H9 (cell line): ENCODE measurements at regions not wholly inside any gene's neighbourhood (a gene's known extent, or its start where the extent isn't known, plus 50 kb on each side); places are given as distances from the start of the nearest gene placed in this dataset.

Experiments used
- DNase-seq: peaks from one replicate; pipeline ENCODE4 v3.0.0-alpha.2; 2017
- H2AFZ ChIP-seq: one replicate; pipeline ENCODE4 v1.6.1; 2013; ENCODE audit warnings: mild to moderate bottlenecking, low read length, control low read depth, moderate library complexity
- H2AK5ac ChIP-seq: 2 replicates; pipeline ENCODE4 v1.6.1; 2013; ENCODE audit warnings: low read length, control low read depth, mixed read lengths; ENCODE audit not compliant: insufficient read length
- H2BK120ac ChIP-seq: one replicate; pipeline ENCODE4 v1.6.1; 2013; ENCODE audit warnings: low read depth, mild to moderate bottlenecking, low read length, control low read depth, inconsistent platforms; ENCODE audit not compliant: poor library complexity, severe bottlenecking
- H2BK12ac ChIP-seq: 2 replicates; pipeline ENCODE4 v1.6.1; 2013; ENCODE audit warnings: low read length, control low read depth, mixed read lengths, low read depth; ENCODE audit not compliant: insufficient read length
- H2BK15ac ChIP-seq: 2 replicates; pipeline ENCODE4 v1.6.1; 2013; ENCODE audit warnings: low read depth, low read length, control low read depth
- H2BK20ac ChIP-seq: one replicate; pipeline ENCODE4 v1.6.1; 2013; ENCODE audit warnings: low read depth, mild to moderate bottlenecking, low read length, control low read depth, inconsistent platforms; ENCODE audit not compliant: poor library complexity, severe bottlenecking
- H2BK5ac ChIP-seq: 2 replicates; pipeline ENCODE4 v1.6.1; 2013; ENCODE audit warnings: low read length, control low read depth, mixed read lengths; ENCODE audit not compliant: insufficient read length
- H3K14ac ChIP-seq: 2 replicates; pipeline ENCODE4 v1.6.1; 2013; ENCODE audit warnings: low read length, control low read depth; ENCODE audit not compliant: insufficient read depth
- H3K18ac ChIP-seq: 2 replicates; pipeline ENCODE4 v1.6.1; 2013; ENCODE audit warnings: low read depth, mild to moderate bottlenecking, mixed read lengths, low read length, control low read depth; ENCODE audit not compliant: insufficient read length
- H3K23ac ChIP-seq: 2 replicates; pipeline ENCODE4 v1.6.1; 2013; ENCODE audit warnings: low read length, control low read depth, mixed read lengths, low read depth; ENCODE audit not compliant: insufficient read length
- H3K23me2 ChIP-seq: 2 replicates; pipeline ENCODE4 v1.6.1; 2013; ENCODE audit warnings: low read depth, mild to moderate bottlenecking, mixed read lengths, low read length, control low read depth; ENCODE audit not compliant: insufficient read length, poor library complexity, severe bottlenecking
- H3K27ac ChIP-seq: 2 replicates; pipeline ENCODE4 v1.5.1; 2013; ENCODE audit warnings: low read length, control low read depth, mixed read lengths, low read depth; ENCODE audit not compliant: insufficient read length
- H3K27me3 ChIP-seq: 2 replicates; pipeline ENCODE4 v1.6.1; 2013; ENCODE audit warnings: low read length, control low read depth, inconsistent platforms; ENCODE audit not compliant: insufficient read depth
- H3K4ac ChIP-seq: 2 replicates; pipeline ENCODE4 v1.6.1; 2013; ENCODE audit warnings: low read depth, mild to moderate bottlenecking, control low read depth, inconsistent platforms, low read length, moderate library complexity
- H3K4me1 ChIP-seq: 2 replicates; pipeline ENCODE4 v1.6.1; 2013; ENCODE audit warnings: low read length, control low read depth, inconsistent platforms; ENCODE audit not compliant: insufficient read depth
- H3K4me2 ChIP-seq: 2 replicates; pipeline ENCODE4 v1.6.1; 2013; ENCODE audit warnings: low read length, control low read depth, mixed read lengths; ENCODE audit not compliant: insufficient read length, insufficient read depth
- H3K56ac ChIP-seq: 2 replicates; pipeline ENCODE4 v1.6.1; 2013; ENCODE audit warnings: low read depth, mild to moderate bottlenecking, mixed read lengths, low read length, control low read depth; ENCODE audit not compliant: insufficient read length
- H3K79me1 ChIP-seq: 2 replicates; pipeline ENCODE4 v1.6.1; 2013; ENCODE audit warnings: low read depth, mild to moderate bottlenecking, moderate library complexity, low read length, control low read depth, inconsistent platforms; ENCODE audit not compliant: insufficient read depth, poor library complexity, severe bottlenecking
- H3K79me2 ChIP-seq: 2 replicates; pipeline ENCODE4 v1.6.1; 2013; ENCODE audit warnings: low read length, control low read depth, inconsistent platforms; ENCODE audit not compliant: insufficient read depth
- H3K9ac ChIP-seq: 2 replicates; pipeline ENCODE4 v1.6.1; 2013; ENCODE audit warnings: low read length, control low read depth, mixed read lengths; ENCODE audit not compliant: insufficient read length; ENCODE audit errors: extremely low read depth
- H3K9me3 ChIP-seq: one replicate; pipeline ENCODE4 v1.6.1; 2013; ENCODE audit warnings: low read depth, low read length, inconsistent platforms; ENCODE audit not compliant: control insufficient read depth
- H3T11ph ChIP-seq: one replicate; pipeline ENCODE4 v1.6.1; 2013; ENCODE audit warnings: mild to moderate bottlenecking, low read length, control low read depth, inconsistent platforms
- H4K20me1 ChIP-seq: one replicate; pipeline ENCODE4 v1.6.1; 2013; ENCODE audit not compliant: control insufficient read depth, insufficient read length, insufficient read depth
- H4K5ac ChIP-seq: 2 replicates; pipeline ENCODE4 v1.6.1; 2013; ENCODE audit warnings: low read depth, mild to moderate bottlenecking, mixed read lengths, low read length, control low read depth; ENCODE audit not compliant: insufficient read length
- H4K8ac ChIP-seq: replicated peaks from 2 replicates; pipeline ENCODE4 v1.6.1; 2013; ENCODE audit warnings: low read length, control low read depth, mixed read lengths, low read depth; ENCODE audit not compliant: insufficient read length
- H4K91ac ChIP-seq: 2 replicates; pipeline ENCODE4 v1.6.1; 2013; ENCODE audit warnings: low read depth, mild to moderate bottlenecking, moderate library complexity, mixed read lengths, low read length, control low read depth; ENCODE audit not compliant: insufficient read length
- H3K27ac Mint-ChIP-seq, 3 experiments: 2 replicates in 2 of 3; 3 replicates in 1 of 3; pipeline ENCODE4 v1.8.0; 2020 to 2021; ENCODE audit warnings: mixed read lengths in 3 of 3, mild to moderate bottlenecking in 1 of 3, moderate library complexity in 1 of 3
- H3K27me3 Mint-ChIP-seq: 2 replicates; pipeline ENCODE4 v1.8.0; 2021; ENCODE audit warnings: low read depth, mild to moderate bottlenecking, moderate library complexity, mixed read lengths
- H3K36me3 Mint-ChIP-seq, 3 experiments: 2 replicates in 2 of 3; 3 replicates in 1 of 3; pipeline ENCODE4 v1.8.0; 2020 to 2021; ENCODE audit warnings: low read depth in 3 of 3, mixed read lengths in 3 of 3; ENCODE audit not compliant: insufficient read depth in 1 of 3
- H3K4me1 Mint-ChIP-seq, 2 experiments: 2 replicates each; pipeline ENCODE4 v1.8.0; 2020; ENCODE audit warnings: mixed read lengths in 2 of 2
- H3K4me3 Mint-ChIP-seq, 2 experiments: 2 replicates in 1 of 2; 3 replicates in 1 of 2; pipeline ENCODE4 v1.8.0; 2020 to 2021; ENCODE audit warnings: mild to moderate bottlenecking in 2 of 2, mixed read lengths in 2 of 2, moderate library complexity in 1 of 2
- H3K9me3 Mint-ChIP-seq, 2 experiments: 2 replicates in 1 of 2; 3 replicates in 1 of 2; pipeline ENCODE4 v1.8.0; 2020; ENCODE audit warnings: mild to moderate bottlenecking in 2 of 2, mixed read lengths in 2 of 2, moderate library complexity in 1 of 2
- CTCF ChIP-seq: fragments of 200-600 bp; sonication (generic); conservative IDR thresholded peaks from 3 replicates; pipeline ENCODE4 v1.8.0; 2021; ENCODE audit warnings: antibody characterized with exemption, mild to moderate bottlenecking
- WGBS: extraction: QIAGEN DNeasy Blood & Tissue Kit; methylation state at CpG from one replicate; pipeline ENCODE4 v1.1.7; 2013; ENCODE audit warnings: missing lambda C conversion rate, low lambda C conversion rate, mixed read lengths; ENCODE audit not compliant: insufficient read length; ENCODE audit errors: extremely low coverage; 5-methylcytosine and 5-hydroxymethylcytosine counted together

- H3K18ac ChIP-seq = no peak overlapping the region
- peaks cover 16% of the 10 kb centered on the region for H3K27me3 Mint-ChIP-seq
- TF ChIP-seq CTCF = no peak
- no peak overlapping the region for H3K27ac Mint-ChIP-seq
- no peak overlapping the region for H4K8ac ChIP-seq
- H3K4me3 Mint-ChIP-seq = no peak overlapping the region
- H3K4me1 Mint-ChIP-seq = peaks cover 0 to 4% of the 10 kb centered on the region in 2 experiments; a peak in 2 of 4 replicates
- no peak overlapping the region for H3T11ph ChIP-seq
- no peak overlapping the region for H3K27ac ChIP-seq
- no peak overlapping the region for H3K4me2 ChIP-seq
- no CpG with 5 or more reads among the region's 3 CpGs for WGBS
- no peaks in the 10 kb centered on the region for H3K4me1 ChIP-seq
- H3K9me3 ChIP-seq = no peaks in the 10 kb centered on the region
- no peak overlapping the region for H2BK20ac ChIP-seq
- H4K20me1 ChIP-seq = no peaks in the 10 kb centered on the region
- H2BK12ac ChIP-seq = no peak overlapping the region
- H3K27me3 ChIP-seq = no peaks in the 10 kb centered on the region
- no peak overlapping the region for H3K9ac ChIP-seq
- H2BK15ac ChIP-seq = no peak overlapping the region
- no peak overlapping the region for H2BK120ac ChIP-seq
- no peak overlapping the region for H3K14ac ChIP-seq
- H4K5ac ChIP-seq = no peak overlapping the region
- no peaks in the 10 kb centered on the region for H3K23me2 ChIP-seq
- no peaks in the 10 kb centered on the region for H3K36me3 Mint-ChIP-seq
- no peak overlapping the region for H4K91ac ChIP-seq
- H3K23ac ChIP-seq = no peak overlapping the region
- H2AK5ac ChIP-seq = no peak overlapping the region
- no peak overlapping the region for H2BK5ac ChIP-seq
- no peaks in the 10 kb centered on the region for H3K9me3 Mint-ChIP-seq
- H3K79me2 ChIP-seq = no peaks in the 10 kb centered on the region
- no peaks in the 10 kb centered on the region for H3K79me1 ChIP-seq
- H3K4ac ChIP-seq = no peak overlapping the region
- H3K56ac ChIP-seq = no peak overlapping the region
- no peak overlapping the region for H2AFZ ChIP-seq
- no peak for DNase-seq
These were observed 129.9 kb downstream of the AIPL1 start for GRCh38 chr17:6304894-6305612.
